BJ (cell line): ENCODE measurements at regions not wholly inside any gene's neighbourhood (a gene's known extent, or its start where the extent isn't known, plus 50 kb on each side); places are given as distances from the start of the nearest gene placed in this dataset.

Source experiments
- CTCF ChIA-PET: fragments of 350-600 bp; formaldehyde crosslinking; extraction: SDS; loops from one replicate; lab custom pipeline; 2021; ENCODE audit warnings: antibody characterized with exemption, inconsistent platforms; lab: Yijun Ruan, JAX
- POLR2A ChIA-PET: fragments of 300-600 bp; sonication (Branson Sonifier 250); formaldehyde crosslinking; extraction: SDS; loops from one replicate; lab custom pipeline; 2021; ENCODE audit warnings: antibody characterized with exemption; lab: Charles Lee
- DNase-seq: peaks from one replicate; pipeline ENCODE4 v3.0.0-alpha.2; 2011; ENCODE audit warnings: low read depth
- H3K27me3 ChIP-seq: 2 replicates; pipeline ENCODE4 v1.6.0; 2011; ENCODE audit warnings: low read length; ENCODE audit not compliant: control insufficient read depth, insufficient read depth
- H3K36me3 ChIP-seq: 2 replicates; pipeline ENCODE4 v1.5.1; 2011; ENCODE audit warnings: low read length; ENCODE audit not compliant: control insufficient read depth, insufficient read depth
- H3K4me3 ChIP-seq: 2 replicates; pipeline ENCODE4 v1.5.1; 2011; ENCODE audit warnings: low read depth, mild to moderate bottlenecking, control low read depth, low read length
- TF ChIP-seq, protein P1 (sequence below): IDR thresholded peaks from 2 replicates; pipeline ENCODE4 v1.5.1; 2011; ENCODE audit warnings: low read depth, mild to moderate bottlenecking, control low read depth, inconsistent platforms, low read length, moderate library complexity; ENCODE audit not compliant: insufficient read depth

DNA sequence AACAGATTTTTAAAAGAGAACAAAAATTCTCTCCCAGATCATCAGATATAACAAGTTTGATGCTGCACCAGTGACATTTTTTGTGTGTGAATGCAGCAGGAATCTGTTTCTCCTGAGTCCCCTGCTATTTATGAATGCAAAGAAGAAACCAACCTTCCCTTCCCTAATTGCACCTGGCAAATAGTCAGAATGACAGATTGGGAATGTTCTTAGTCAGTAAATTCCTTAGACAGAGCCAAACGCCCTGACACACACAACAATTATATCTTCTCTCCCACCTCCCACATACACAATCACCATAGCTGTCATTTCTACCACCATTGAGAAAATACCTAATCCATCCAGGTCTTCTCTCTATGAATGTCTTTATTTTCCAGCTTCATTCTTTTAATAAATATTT is 174.4 kb downstream of the ALG10B start:
- Histone ChIP-seq H3K27me3 (no peaks in the 10 kb centered on the region), H3K4me3 (no peak overlapping the region), H3K36me3 (no peaks in the 10 kb centered on the region)
- ChIA-PET POLR2A (no interaction called here), CTCF (no interaction called here)
- no peak for DNase-seq
- TF ChIP-seq, protein P1, sequence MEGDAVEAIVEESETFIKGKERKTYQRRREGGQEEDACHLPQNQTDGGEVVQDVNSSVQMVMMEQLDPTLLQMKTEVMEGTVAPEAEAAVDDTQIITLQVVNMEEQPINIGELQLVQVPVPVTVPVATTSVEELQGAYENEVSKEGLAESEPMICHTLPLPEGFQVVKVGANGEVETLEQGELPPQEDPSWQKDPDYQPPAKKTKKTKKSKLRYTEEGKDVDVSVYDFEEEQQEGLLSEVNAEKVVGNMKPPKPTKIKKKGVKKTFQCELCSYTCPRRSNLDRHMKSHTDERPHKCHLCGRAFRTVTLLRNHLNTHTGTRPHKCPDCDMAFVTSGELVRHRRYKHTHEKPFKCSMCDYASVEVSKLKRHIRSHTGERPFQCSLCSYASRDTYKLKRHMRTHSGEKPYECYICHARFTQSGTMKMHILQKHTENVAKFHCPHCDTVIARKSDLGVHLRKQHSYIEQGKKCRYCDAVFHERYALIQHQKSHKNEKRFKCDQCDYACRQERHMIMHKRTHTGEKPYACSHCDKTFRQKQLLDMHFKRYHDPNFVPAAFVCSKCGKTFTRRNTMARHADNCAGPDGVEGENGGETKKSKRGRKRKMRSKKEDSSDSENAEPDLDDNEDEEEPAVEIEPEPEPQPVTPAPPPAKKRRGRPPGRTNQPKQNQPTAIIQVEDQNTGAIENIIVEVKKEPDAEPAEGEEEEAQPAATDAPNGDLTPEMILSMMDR, result no peak

DNA sequence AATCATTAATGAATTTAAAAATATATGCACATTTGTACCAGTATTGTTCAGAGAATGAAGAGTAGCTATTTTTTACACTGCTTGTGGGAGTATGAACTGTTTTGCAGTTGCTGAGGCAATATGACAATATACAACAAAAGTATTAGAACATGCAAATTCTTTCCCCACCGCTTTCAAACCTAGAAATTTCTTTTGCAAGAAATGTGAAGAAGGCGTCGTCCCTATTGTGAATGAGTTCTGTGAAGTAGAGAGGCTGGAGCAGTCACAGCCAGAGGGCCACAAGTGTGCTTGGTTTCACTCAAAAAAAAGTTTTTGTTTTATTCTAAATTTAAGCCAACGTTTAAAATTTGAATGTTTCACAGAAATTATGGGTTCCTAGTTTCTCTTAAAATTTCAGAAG is 184.9 kb downstream of the ALG10B start:
- ChIA-PET CTCF (no interaction called here), POLR2A (no interaction called here)
- TF ChIP-seq, protein P1, result no peak

DNA sequence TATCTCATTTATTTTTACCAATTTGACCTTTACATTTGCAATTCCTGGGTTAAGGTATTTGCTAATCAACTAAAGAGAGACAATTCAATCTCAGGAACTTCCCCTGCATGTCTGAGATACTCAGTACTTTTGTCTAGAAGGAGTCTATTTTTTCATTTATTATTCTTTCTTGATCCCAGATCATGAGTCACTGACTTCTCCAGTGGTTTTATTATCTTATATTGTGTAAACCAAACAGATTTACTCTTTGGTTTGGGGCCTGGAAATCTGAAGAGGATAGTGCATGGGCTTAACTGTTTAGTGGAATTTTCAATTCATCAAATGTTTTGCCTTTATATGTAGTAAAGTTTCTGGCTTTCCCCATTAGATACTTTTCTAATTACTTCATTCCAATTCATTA is 185.4 kb downstream of the ALG10B start:
- CTCF ChIA-PET, result no interaction called here
- H3K27me3 ChIP-seq, result no peaks in the 10 kb centered on the region
- no peaks in the 10 kb centered on the region for H3K36me3 ChIP-seq
- POLR2A ChIA-PET, result no interaction called here
- TF ChIP-seq, protein P1, result no peak
- DNase-seq, result no peak
- H3K4me3 ChIP-seq, result no peak overlapping the region

More for the DNA sequence above, 184.9 kb downstream of the ALG10B start:
- H3K27me3 ChIP-seq, result no peaks in the 10 kb centered on the region
- no peak for DNase-seq
- H3K36me3 ChIP-seq, result no peaks in the 10 kb centered on the region
- no peak overlapping the region for H3K4me3 ChIP-seq

DNA sequence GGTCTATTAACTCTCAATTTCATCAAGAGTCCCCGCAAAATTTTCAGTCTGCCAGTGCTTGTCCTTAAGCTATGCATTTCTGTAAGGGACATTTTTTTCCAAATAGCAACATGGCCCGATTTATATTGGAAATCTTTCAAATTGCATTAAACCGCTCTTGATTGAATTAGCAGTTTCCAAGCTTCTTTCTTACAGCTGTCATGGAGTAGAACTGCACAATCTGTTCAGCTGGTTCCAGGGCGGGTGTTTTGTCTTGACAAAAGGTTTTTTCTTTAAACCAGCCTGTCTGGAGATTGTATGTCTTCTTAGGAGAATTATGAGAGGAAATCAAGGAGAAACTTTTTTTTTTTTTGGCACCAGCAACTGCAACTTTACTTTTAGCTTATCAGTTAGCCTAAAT is 185.8 kb downstream of the ALG10B start:
- ChIA-PET CTCF (no interaction called here), POLR2A (no interaction called here)
- no peak overlapping the region for H3K4me3 ChIP-seq
- no peaks in the 10 kb centered on the region for H3K36me3 ChIP-seq
- TF ChIP-seq, protein P1, result no peak
- DNase-seq, result no peak
- no peaks in the 10 kb centered on the region for H3K27me3 ChIP-seq

DNA sequence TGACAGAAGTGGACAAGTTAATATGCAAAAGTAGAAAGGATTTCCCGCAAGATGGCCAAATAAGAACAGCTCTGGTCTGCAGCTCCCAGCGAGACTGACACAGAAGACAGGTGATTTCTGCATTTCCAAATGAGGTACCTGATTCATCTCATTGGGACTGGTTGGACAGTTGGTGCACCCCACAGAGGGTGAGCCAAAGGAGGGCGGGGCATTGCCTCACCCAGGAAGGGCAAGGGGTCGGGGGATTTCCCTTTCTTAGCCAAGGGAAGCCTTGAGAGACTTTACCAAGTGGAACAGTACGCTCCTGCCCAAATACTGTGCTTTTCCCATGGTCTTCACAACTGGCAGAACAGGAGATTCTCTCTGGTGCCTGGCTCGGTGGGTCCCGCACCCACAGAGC is 191.3 kb downstream of the ALG10B start:
- CTCF ChIA-PET, result no interaction called here
- no peak for DNase-seq
- Histone ChIP-seq H3K4me3 (no peak overlapping the region), H3K27me3 (no peaks in the 10 kb centered on the region), H3K36me3 (no peaks in the 10 kb centered on the region)
- TF ChIP-seq, protein P1, result no peak
- POLR2A ChIA-PET, result no interaction called here
